ENCODE measurements at regions not wholly inside any gene's neighbourhood (a gene's known extent, or its start where the extent isn't known, plus 50 kb on each side); places are given as distances from the start of the nearest gene placed in this dataset.

- POLR2A ChIA-PET: no interaction called here
- no peak for DNase-seq
- H3K27me3 ChIP-seq (ENCODE audit: insufficient read depth, low read length, poor library complexity, severe bottlenecking): no peaks in the 10 kb centered on the region
These were observed 218.6 kb upstream of the C1orf87 start for GRCh38 chr1:60292140-60292539.

GRCh38 chr1:60290393-60290792 lies 216.8 kb upstream of the C1orf87 start:
- no peak overlapping the region for H3K27ac ChIP-seq (ENCODE audit: low read depth, low read length)
- peaks cover 0 to 1% of the 10 kb centered on the region in 2 donors for H3K27me3 Mint-ChIP-seq
- CTCF ChIA-PET: no interaction called here
- no peaks in the 10 kb centered on the region for H3K4me1 ChIP-seq (ENCODE audit: insufficient read depth, low read length)
- H3K9me3 Mint-ChIP-seq: peaks cover 0 to 3% (median 0%) of the 10 kb centered on the region in 5 donors
- H3K4me3 ChIP-seq (ENCODE audit: low read length): no peak overlapping the region
- H3K4me1 Mint-ChIP-seq: no peaks in the 10 kb centered on the region
- no peak for DNase-seq
- H3K36me3 ChIP-seq (ENCODE audit: insufficient read depth, low read length): no peaks in the 10 kb centered on the region
- H3K27me3 ChIP-seq (ENCODE audit: insufficient read depth, low read length, poor library complexity, severe bottlenecking): no peaks in the 10 kb centered on the region
- no peak overlapping the region for H3K27ac Mint-ChIP-seq
- no peaks in the 10 kb centered on the region for H3K9me3 ChIP-seq (ENCODE audit: low read length)
- POLR2A ChIA-PET: no interaction called here
- H3K36me3 Mint-ChIP-seq: no peaks in the 10 kb centered on the region
- no peak overlapping the region for H3K4me3 Mint-ChIP-seq

More at GRCh38 chr1:60292140-60292539, 218.6 kb upstream of the C1orf87 start:
- Histone ChIP-seq H3K36me3 (ENCODE audit: insufficient read depth, low read length) (no peaks in the 10 kb centered on the region), H3K4me1 (ENCODE audit: insufficient read depth, low read length) (no peaks in the 10 kb centered on the region), H3K9me3 (ENCODE audit: low read length) (no peaks in the 10 kb centered on the region), H3K4me3 (ENCODE audit: low read length) (no peak overlapping the region), H3K27ac (ENCODE audit: low read depth, low read length) (no peak overlapping the region)
- Mint-ChIP-seq H3K36me3 (no peaks in the 10 kb centered on the region), H3K27me3 (peaks cover 0 to 1% of the 10 kb centered on the region in 2 donors), H3K4me3 (no peak overlapping the region), H3K9me3 (peaks cover 0 to 3% (median 0%) of the 10 kb centered on the region in 5 donors), H3K4me1 (no peaks in the 10 kb centered on the region), H3K27ac (no peak overlapping the region)
- CTCF ChIA-PET: no interaction called here

- no peak overlapping the region for H3K27ac Mint-ChIP-seq
- no peak overlapping the region for H3K4me3 Mint-ChIP-seq
- CTCF ChIA-PET: no interaction called here
- Histone ChIP-seq H3K36me3 (ENCODE audit: insufficient read depth, low read length) (no peaks in the 10 kb centered on the region), H3K4me3 (ENCODE audit: low read length) (no peak overlapping the region), H3K27me3 (ENCODE audit: insufficient read depth, low read length, poor library complexity, severe bottlenecking) (no peaks in the 10 kb centered on the region), H3K9me3 (ENCODE audit: low read length) (no peaks in the 10 kb centered on the region), H3K27ac (ENCODE audit: low read depth, low read length) (no peak overlapping the region), H3K4me1 (ENCODE audit: insufficient read depth, low read length) (no peaks in the 10 kb centered on the region)
- POLR2A ChIA-PET: no interaction called here
- H3K4me1 Mint-ChIP-seq: no peaks in the 10 kb centered on the region
- no peak for DNase-seq
- peaks cover 0 to 3% (median 0%) of the 10 kb centered on the region in 5 donors for H3K9me3 Mint-ChIP-seq
- H3K27me3 Mint-ChIP-seq: peaks cover 0 to 1% of the 10 kb centered on the region in 2 donors
- H3K36me3 Mint-ChIP-seq: no peaks in the 10 kb centered on the region
These were observed 214.0 kb upstream of the C1orf87 start for GRCh38 chr1:60287536-60287935.

- no peaks in the 10 kb centered on the region for H3K4me1 ChIP-seq (ENCODE audit: insufficient read depth, low read length)
- H3K4me1 Mint-ChIP-seq: peaks cover 3 to 11% (median 10%) of the 10 kb centered on the region in 3 donors
- no peak overlapping the region for H3K27ac ChIP-seq (ENCODE audit: low read depth, low read length)
- H3K36me3 Mint-ChIP-seq: no peaks in the 10 kb centered on the region
- no peaks in the 10 kb centered on the region for H3K9me3 ChIP-seq (ENCODE audit: low read length)
- no peak for DNase-seq
- CTCF ChIA-PET: no interaction called here
- POLR2A ChIA-PET: no interaction called here
- H3K4me3 Mint-ChIP-seq: no peak overlapping the region
- no peaks in the 10 kb centered on the region for H3K36me3 ChIP-seq (ENCODE audit: insufficient read depth, low read length)
- no peak overlapping the region for H3K27ac Mint-ChIP-seq
- no peak overlapping the region for H3K4me3 ChIP-seq (ENCODE audit: low read length)
- peaks cover 0 to 1% of the 10 kb centered on the region in 2 donors for H3K27me3 Mint-ChIP-seq
- H3K9me3 Mint-ChIP-seq: peaks cover 0 to 3% (median 0%) of the 10 kb centered on the region in 5 donors
- no peaks in the 10 kb centered on the region for H3K27me3 ChIP-seq (ENCODE audit: insufficient read depth, low read length, poor library complexity, severe bottlenecking)
These were observed 210.1 kb upstream of the C1orf87 start for GRCh38 chr1:60283690-60284089.

- DNase-seq: no peak
- H3K4me1 ChIP-seq (ENCODE audit: insufficient read depth, low read length): no peaks in the 10 kb centered on the region
- no peak overlapping the region for H3K4me3 ChIP-seq (ENCODE audit: low read length)
- Mint-ChIP-seq H3K9me3 (peaks cover 0 to 2% (median 0%) of the 10 kb centered on the region in 5 donors), H3K27me3 (peaks cover 0 to 1% of the 10 kb centered on the region in 2 donors), H3K36me3 (no peaks in the 10 kb centered on the region), H3K4me1 (peaks cover 3 to 11% (median 10%) of the 10 kb centered on the region in 3 donors), H3K4me3 (no peak overlapping the region), H3K27ac (no peak overlapping the region)
- CTCF ChIA-PET: interaction anchor here (0.8 kb wide), 1 partner anchor 11 kb away, joined by 3 read pairs; no protein-coding TSS in a partner anchor
- POLR2A ChIA-PET: no interaction called here
- H3K27ac ChIP-seq (ENCODE audit: low read depth, low read length): no peak overlapping the region
- no peaks in the 10 kb centered on the region for H3K36me3 ChIP-seq (ENCODE audit: insufficient read depth, low read length)
- H3K9me3 ChIP-seq (ENCODE audit: low read length): no peaks in the 10 kb centered on the region
- no peaks in the 10 kb centered on the region for H3K27me3 ChIP-seq (ENCODE audit: insufficient read depth, low read length, poor library complexity, severe bottlenecking)
These were observed 207.9 kb upstream of the C1orf87 start for GRCh38 chr1:60281360-60281932.

GRCh38 chr1:60280819-60281218 lies 207.2 kb upstream of the C1orf87 start:
- peaks cover 0 to 1% of the 10 kb centered on the region in 2 donors for H3K27me3 Mint-ChIP-seq
- H3K36me3 Mint-ChIP-seq: no peaks in the 10 kb centered on the region
- no peak overlapping the region for H3K27ac Mint-ChIP-seq
- POLR2A ChIA-PET: no interaction called here
- H3K4me1 Mint-ChIP-seq: peaks cover 3 to 11% (median 10%) of the 10 kb centered on the region in 3 donors
- H3K4me3 Mint-ChIP-seq: no peak overlapping the region
- no peak overlapping the region for H3K27ac ChIP-seq (ENCODE audit: low read depth, low read length)
- H3K4me1 ChIP-seq (ENCODE audit: insufficient read depth, low read length): no peaks in the 10 kb centered on the region
- H3K27me3 ChIP-seq (ENCODE audit: insufficient read depth, low read length, poor library complexity, severe bottlenecking): no peaks in the 10 kb centered on the region
- no peak for DNase-seq
- CTCF ChIA-PET: interaction anchor here (0.8 kb wide), 1 partner anchor 10 kb away, joined by 3 read pairs; no protein-coding TSS in a partner anchor
- H3K9me3 ChIP-seq (ENCODE audit: low read length): no peaks in the 10 kb centered on the region
- H3K9me3 Mint-ChIP-seq: no peaks in the 10 kb centered on the region
- no peak overlapping the region for H3K4me3 ChIP-seq (ENCODE audit: low read length)
- H3K36me3 ChIP-seq (ENCODE audit: insufficient read depth, low read length): no peaks in the 10 kb centered on the region

- DNase-seq: no peak
- no peaks in the 10 kb centered on the region for H3K27me3 ChIP-seq (ENCODE audit: insufficient read depth, low read length, poor library complexity, severe bottlenecking)
- no peak overlapping the region for H3K27ac ChIP-seq (ENCODE audit: low read depth, low read length)
- no peaks in the 10 kb centered on the region for H3K36me3 ChIP-seq (ENCODE audit: insufficient read depth, low read length)
- H3K4me3 ChIP-seq (ENCODE audit: low read length): no peak overlapping the region
- no peak overlapping the region for H3K4me3 Mint-ChIP-seq
- CTCF ChIA-PET: no interaction called here
- H3K36me3 Mint-ChIP-seq: no peaks in the 10 kb centered on the region
- H3K4me1 ChIP-seq (ENCODE audit: insufficient read depth, low read length): no peaks in the 10 kb centered on the region
- peaks cover 3 to 11% (median 10%) of the 10 kb centered on the region in 3 donors for H3K4me1 Mint-ChIP-seq
- no peaks in the 10 kb centered on the region for H3K9me3 Mint-ChIP-seq
- no peaks in the 10 kb centered on the region for H3K9me3 ChIP-seq (ENCODE audit: low read length)
- peaks cover 0 to 1% of the 10 kb centered on the region in 2 donors for H3K27me3 Mint-ChIP-seq
- H3K27ac Mint-ChIP-seq: no peak overlapping the region
- POLR2A ChIA-PET: no interaction called here
These were observed 206.7 kb upstream of the C1orf87 start for GRCh38 chr1:60280256-60280655.

GRCh38 chr1:60279798-60280197 lies 206.2 kb upstream of the C1orf87 start:
- no peaks in the 10 kb centered on the region for H3K27me3 ChIP-seq (ENCODE audit: insufficient read depth, low read length, poor library complexity, severe bottlenecking)
- no peaks in the 10 kb centered on the region for H3K9me3 ChIP-seq (ENCODE audit: low read length)
- no peaks in the 10 kb centered on the region for H3K36me3 ChIP-seq (ENCODE audit: insufficient read depth, low read length)
- Mint-ChIP-seq H3K4me3 (no peak overlapping the region), H3K27ac (no peak overlapping the region), H3K36me3 (no peaks in the 10 kb centered on the region), H3K9me3 (no peaks in the 10 kb centered on the region), H3K27me3 (peaks cover under 1 to 4% of the 10 kb centered on the region in 2 donors), H3K4me1 (peaks cover 3 to 11% (median 10%) of the 10 kb centered on the region in 3 donors)
- H3K4me1 ChIP-seq (ENCODE audit: insufficient read depth, low read length): no peaks in the 10 kb centered on the region
- no peak overlapping the region for H3K27ac ChIP-seq (ENCODE audit: low read depth, low read length)
- POLR2A ChIA-PET: no interaction called here
- DNase-seq: no peak
- no peak overlapping the region for H3K4me3 ChIP-seq (ENCODE audit: low read length)
- CTCF ChIA-PET: no interaction called here

Measured in CD8-positive, alpha-beta memory T cell (primary cell).